ENCODE measurements at regions not wholly inside any gene's neighbourhood (a gene's known extent, or its start where the extent isn't known, plus 50 kb on each side); places are given as distances from the start of the nearest gene placed in this dataset.

DNA sequence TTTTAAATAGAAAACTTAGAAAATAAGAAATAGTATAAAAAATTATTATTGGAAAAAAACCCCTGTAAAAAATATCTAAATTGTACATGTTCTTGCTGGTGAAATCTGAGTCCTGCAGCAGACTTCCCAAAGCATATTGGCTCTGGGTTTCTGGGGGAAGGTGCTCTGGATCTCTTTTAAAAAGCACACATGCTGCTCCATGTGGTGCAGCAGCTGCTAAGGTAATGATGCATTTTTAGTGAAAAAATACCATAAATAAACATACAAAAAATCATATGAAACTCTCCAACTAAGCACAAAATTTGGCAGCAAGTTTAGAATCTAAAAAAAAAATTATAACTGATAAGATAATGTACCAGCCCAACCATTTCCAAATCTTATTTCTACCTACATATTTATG lies 216.5 kb downstream of the GPD2 start:
- H3K4me3 ChIP-seq (ENCODE audit: low read depth, low read length), result no peak overlapping the region
- no peaks in the 10 kb centered on the region for H3K4me1 ChIP-seq
- Mint-ChIP-seq H3K27ac (ENCODE audit: unreplicated experiment) (no peak overlapping the region), H3K9me3 (ENCODE audit: unreplicated experiment) (no peaks in the 10 kb centered on the region), H3K27me3 (ENCODE audit: insufficient read depth, unreplicated experiment) (no peaks in the 10 kb centered on the region), H3K36me3 (ENCODE audit: insufficient read depth, unreplicated experiment) (no peaks in the 10 kb centered on the region), H3K4me1 (ENCODE audit: low read depth, unreplicated experiment) (no peaks in the 10 kb centered on the region), H3K4me3 (ENCODE audit: unreplicated experiment) (no peak overlapping the region)
- H3K9me3 ChIP-seq, result no peaks in the 10 kb centered on the region
- no TSS peak for BruUV-seq (replicated peaks)
- TF ChIP-seq, protein P1, sequence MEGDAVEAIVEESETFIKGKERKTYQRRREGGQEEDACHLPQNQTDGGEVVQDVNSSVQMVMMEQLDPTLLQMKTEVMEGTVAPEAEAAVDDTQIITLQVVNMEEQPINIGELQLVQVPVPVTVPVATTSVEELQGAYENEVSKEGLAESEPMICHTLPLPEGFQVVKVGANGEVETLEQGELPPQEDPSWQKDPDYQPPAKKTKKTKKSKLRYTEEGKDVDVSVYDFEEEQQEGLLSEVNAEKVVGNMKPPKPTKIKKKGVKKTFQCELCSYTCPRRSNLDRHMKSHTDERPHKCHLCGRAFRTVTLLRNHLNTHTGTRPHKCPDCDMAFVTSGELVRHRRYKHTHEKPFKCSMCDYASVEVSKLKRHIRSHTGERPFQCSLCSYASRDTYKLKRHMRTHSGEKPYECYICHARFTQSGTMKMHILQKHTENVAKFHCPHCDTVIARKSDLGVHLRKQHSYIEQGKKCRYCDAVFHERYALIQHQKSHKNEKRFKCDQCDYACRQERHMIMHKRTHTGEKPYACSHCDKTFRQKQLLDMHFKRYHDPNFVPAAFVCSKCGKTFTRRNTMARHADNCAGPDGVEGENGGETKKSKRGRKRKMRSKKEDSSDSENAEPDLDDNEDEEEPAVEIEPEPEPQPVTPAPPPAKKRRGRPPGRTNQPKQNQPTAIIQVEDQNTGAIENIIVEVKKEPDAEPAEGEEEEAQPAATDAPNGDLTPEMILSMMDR (IDR thresholded peaks at IDR 0.05; ENCODE audit: insufficient read depth in 1 of 2, low read depth in 1 of 2, low read length in 1 of 2, severe bottlenecking in 1 of 2, unreplicated experiment in 1 of 2), result no peak
- no peak for DNase-seq
- no peaks in the 10 kb centered on the region for H3K27me3 ChIP-seq (replicated peaks; ENCODE audit: control insufficient read depth, insufficient read depth, low read length)
- ChIA-PET CTCF (no interaction called here), POLR2A (no interaction called here)
- intact Hi-C loops (cut with micrococcal nuclease; ENCODE audit: unreplicated experiment), result no loop called here
- H3K36me3 ChIP-seq (ENCODE audit: control insufficient read depth, insufficient read depth, low read length), result no peaks in the 10 kb centered on the region

DNA sequence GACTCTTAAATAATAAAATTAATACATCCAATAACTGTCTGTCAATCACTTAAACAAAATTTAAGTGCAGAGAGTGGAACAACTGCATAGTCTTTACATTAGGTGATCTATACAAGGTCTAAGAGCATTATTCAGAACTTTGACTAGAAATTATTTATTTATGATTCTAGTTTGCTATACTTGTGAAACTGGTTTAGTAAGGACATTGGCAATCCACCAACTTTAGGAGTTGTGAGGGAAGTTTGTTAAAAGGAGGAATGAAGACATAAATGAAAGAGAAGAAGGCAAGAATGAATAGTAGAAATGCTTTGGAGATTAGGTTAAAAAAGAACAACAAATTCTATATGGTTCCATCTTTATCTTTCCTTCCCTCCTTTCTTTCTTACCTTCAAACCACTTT lies 217.5 kb downstream of the GPD2 start:
- H3K27me3 Mint-ChIP-seq (ENCODE audit: insufficient read depth, unreplicated experiment), result no peaks in the 10 kb centered on the region
- no peak for DNase-seq
- Histone ChIP-seq H3K27me3 (replicated peaks; ENCODE audit: control insufficient read depth, insufficient read depth, low read length) (no peaks in the 10 kb centered on the region), H3K4me3 (ENCODE audit: low read depth, low read length) (no peak overlapping the region), H3K9me3 (no peaks in the 10 kb centered on the region), H3K4me1 (no peaks in the 10 kb centered on the region), H3K36me3 (ENCODE audit: control insufficient read depth, insufficient read depth, low read length) (no peaks in the 10 kb centered on the region)
- no peak overlapping the region for H3K4me3 Mint-ChIP-seq (ENCODE audit: unreplicated experiment)
- H3K9me3 Mint-ChIP-seq (ENCODE audit: unreplicated experiment), result no peaks in the 10 kb centered on the region
- ChIA-PET CTCF (no interaction called here), POLR2A (no interaction called here)
- intact Hi-C loops (cut with micrococcal nuclease; ENCODE audit: unreplicated experiment), result no loop called here
- TF ChIP-seq, protein P1 (IDR thresholded peaks at IDR 0.05; ENCODE audit: insufficient read depth in 1 of 2, low read depth in 1 of 2, low read length in 1 of 2, severe bottlenecking in 1 of 2, unreplicated experiment in 1 of 2), result no peak
- no peak overlapping the region for H3K27ac Mint-ChIP-seq (ENCODE audit: unreplicated experiment)
- BruUV-seq (replicated peaks), result no TSS peak
- H3K4me1 Mint-ChIP-seq (ENCODE audit: low read depth, unreplicated experiment), result no peaks in the 10 kb centered on the region
- H3K36me3 Mint-ChIP-seq (ENCODE audit: insufficient read depth, unreplicated experiment), result no peaks in the 10 kb centered on the region

DNA sequence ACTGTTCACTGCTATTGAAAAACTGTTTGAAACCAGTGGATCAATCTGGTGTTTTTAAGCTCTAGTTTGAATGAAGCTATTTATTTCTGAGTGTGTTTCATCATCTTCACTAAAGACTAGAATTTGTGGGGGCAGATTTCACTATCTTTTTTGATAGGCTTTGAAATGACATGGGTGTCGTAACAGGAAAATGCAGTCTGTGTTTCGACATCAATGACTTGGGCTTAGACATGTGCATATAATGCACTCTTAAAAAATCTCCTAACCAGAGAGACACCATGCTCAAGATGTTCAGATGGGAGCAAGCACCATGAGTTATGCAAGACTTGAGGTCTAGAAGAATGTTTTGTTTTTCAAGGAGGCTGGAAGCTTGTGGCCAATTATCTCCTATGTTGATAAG lies 221.6 kb downstream of the GPD2 start:
- DNase-seq, result no peak
- H3K4me3 Mint-ChIP-seq (ENCODE audit: unreplicated experiment), result no peak overlapping the region
- Histone ChIP-seq H3K36me3 (ENCODE audit: control insufficient read depth, insufficient read depth, low read length) (no peaks in the 10 kb centered on the region), H3K27me3 (replicated peaks; ENCODE audit: control insufficient read depth, insufficient read depth, low read length) (no peaks in the 10 kb centered on the region), H3K4me1 (no peaks in the 10 kb centered on the region), H3K4me3 (ENCODE audit: low read depth, low read length) (no peak overlapping the region), H3K9me3 (no peaks in the 10 kb centered on the region)
- H3K4me1 Mint-ChIP-seq (ENCODE audit: low read depth, unreplicated experiment), result no peaks in the 10 kb centered on the region
- ChIA-PET POLR2A (no interaction called here), CTCF (no interaction called here)
- H3K36me3 Mint-ChIP-seq (ENCODE audit: insufficient read depth, unreplicated experiment), result no peaks in the 10 kb centered on the region
- intact Hi-C loops (cut with micrococcal nuclease; ENCODE audit: unreplicated experiment), result no loop called here
- H3K27me3 Mint-ChIP-seq (ENCODE audit: insufficient read depth, unreplicated experiment), result no peaks in the 10 kb centered on the region
- no TSS peak for BruUV-seq (replicated peaks)
- H3K9me3 Mint-ChIP-seq (ENCODE audit: unreplicated experiment), result peaks cover 10% of the 10 kb centered on the region
- no peak overlapping the region for H3K27ac Mint-ChIP-seq (ENCODE audit: unreplicated experiment)
- TF ChIP-seq, protein P1 (IDR thresholded peaks at IDR 0.05; ENCODE audit: insufficient read depth in 1 of 2, low read depth in 1 of 2, low read length in 1 of 2, severe bottlenecking in 1 of 2, unreplicated experiment in 1 of 2), result no peak

All from Caco-2 (cell line).